ENCODE measurements at regions not wholly inside any gene's neighbourhood (a gene's known extent, or its start where the extent isn't known, plus 50 kb on each side); places are given as distances from the start of the nearest gene placed in this dataset.

GRCh38 chr12:87599459-87599858 is 429.7 kb downstream of the C12orf50 start:
- TF ChIP-seq, protein P1, sequence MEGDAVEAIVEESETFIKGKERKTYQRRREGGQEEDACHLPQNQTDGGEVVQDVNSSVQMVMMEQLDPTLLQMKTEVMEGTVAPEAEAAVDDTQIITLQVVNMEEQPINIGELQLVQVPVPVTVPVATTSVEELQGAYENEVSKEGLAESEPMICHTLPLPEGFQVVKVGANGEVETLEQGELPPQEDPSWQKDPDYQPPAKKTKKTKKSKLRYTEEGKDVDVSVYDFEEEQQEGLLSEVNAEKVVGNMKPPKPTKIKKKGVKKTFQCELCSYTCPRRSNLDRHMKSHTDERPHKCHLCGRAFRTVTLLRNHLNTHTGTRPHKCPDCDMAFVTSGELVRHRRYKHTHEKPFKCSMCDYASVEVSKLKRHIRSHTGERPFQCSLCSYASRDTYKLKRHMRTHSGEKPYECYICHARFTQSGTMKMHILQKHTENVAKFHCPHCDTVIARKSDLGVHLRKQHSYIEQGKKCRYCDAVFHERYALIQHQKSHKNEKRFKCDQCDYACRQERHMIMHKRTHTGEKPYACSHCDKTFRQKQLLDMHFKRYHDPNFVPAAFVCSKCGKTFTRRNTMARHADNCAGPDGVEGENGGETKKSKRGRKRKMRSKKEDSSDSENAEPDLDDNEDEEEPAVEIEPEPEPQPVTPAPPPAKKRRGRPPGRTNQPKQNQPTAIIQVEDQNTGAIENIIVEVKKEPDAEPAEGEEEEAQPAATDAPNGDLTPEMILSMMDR (IDR thresholded peaks at IDR 0.05; ENCODE audit: low read depth, low read length, poor library complexity, severe bottlenecking): no peak
- TF ChIP-seq EZH2phosphoT487 (IDR thresholded peaks at IDR 0.05; ENCODE audit: borderline replicate concordance, low read length): no peak

All from DOHH2 (cell line).